ENCODE measurements at regions not wholly inside any gene's neighbourhood (a gene's known extent, or its start where the extent isn't known, plus 50 kb on each side); places are given as distances from the start of the nearest gene placed in this dataset.

- no peak for DNase-seq (ENCODE audit: low spot score)
Measured at GRCh38 chr14:101230161-101230850, 326.8 kb upstream of the RTL1 start.

DNA sequence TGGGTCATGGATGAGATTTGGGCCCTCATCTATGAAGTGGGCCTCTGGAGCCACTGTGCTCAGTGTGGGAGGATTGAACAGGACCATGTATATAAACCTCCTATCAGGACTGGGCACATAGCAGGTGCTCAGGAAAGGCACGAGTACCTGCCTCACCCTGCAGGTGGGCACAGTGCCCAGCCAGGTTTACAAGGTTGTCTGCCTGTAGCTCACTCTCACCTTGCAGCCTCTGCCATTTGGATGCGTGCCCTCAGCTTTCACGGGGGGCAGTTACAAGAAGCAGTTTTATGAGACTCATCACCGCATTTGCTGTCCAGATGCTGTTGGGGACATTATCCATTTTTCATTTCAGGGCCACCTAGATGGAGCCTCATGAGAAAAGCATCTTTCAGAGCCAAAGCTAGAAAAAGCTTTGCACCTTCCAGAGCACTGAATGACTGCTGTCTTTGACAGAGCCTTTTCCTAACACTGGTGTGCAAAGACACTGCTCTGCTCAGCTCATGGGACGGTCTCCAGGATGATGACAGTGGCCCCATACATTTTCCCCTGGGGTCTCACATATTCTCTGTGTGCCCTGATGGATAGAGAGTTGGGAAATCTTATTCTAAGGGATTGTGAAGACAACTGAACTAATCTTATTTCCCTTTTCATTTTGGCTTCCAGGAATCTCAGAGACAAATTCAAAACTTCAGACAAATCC is 327.5 kb upstream of the RTL1 start:
- no peak for DNase-seq (ENCODE audit: low spot score)

DNA sequence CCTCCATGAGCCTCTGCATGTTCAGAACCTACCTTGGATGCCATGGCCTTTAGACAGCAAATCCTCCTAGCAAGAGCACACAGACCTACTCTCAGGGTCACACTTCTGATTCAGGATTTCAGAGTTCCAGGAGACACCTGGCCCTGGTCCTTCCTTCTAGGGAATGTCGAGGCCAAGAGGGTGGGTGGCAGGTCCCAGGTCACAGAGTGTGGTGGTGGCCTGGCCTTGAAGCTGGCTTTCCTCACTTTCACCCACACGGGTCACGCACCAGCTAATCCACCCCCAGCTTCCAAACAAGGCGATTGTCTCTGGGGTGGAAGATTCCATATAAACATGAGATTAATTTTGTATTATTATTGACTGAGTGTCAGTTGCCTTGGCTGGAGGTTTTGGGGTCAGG is 328.3 kb upstream of the RTL1 start:
- DNase-seq (ENCODE audit: low spot score): no peak

DNA sequence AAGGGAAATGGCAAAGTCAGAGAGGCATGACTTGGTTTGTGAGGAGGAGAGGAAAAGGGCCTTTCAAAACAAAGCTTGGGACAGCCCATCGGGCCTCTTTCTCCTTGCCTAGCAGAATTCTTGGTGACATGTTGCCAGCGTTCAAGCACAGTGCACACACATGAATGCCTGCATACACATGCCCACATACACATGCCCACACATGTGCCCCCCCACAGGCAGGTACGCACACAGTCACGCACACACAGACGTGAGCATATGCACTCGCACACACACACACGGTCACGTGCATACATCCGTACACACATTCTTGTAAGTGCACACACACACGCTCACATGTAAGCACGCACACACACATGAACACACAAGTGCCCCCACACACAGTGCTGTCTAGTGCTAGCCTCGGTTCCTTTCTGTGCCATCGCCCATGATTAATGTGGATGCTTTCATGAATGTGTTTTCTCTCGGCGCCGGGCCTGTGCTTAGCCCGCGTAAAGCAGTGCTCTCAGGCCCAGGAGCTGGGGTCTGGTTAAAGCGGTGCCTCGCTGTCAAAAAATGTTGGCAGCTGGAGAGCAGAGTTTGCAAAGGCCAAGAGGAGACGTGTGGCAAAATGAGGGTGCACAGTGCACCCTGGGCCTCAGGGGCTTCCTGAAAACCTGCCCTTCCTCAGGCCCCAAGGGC is 328.8 kb upstream of the DIO3 start:
- no peak for DNase-seq (ENCODE audit: low spot score)

DNA sequence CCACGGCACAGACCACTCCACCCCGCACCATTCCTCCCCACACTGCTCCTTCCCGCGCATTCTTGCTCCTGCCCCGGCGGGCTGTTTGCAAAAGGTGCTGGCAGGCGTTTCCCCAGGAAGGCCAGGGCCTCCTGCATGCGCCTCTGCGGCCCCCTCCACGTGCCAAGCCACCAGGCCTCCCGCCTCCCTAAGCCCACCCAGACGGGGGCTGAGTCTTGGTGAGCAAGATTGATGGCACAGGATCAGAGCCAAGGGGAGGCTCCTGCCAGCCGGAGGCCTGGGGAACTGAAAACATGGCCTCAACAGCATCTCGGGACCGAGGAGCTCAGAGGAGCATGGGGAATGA is 328.3 kb upstream of the DIO3 start:
- no peak for DNase-seq (ENCODE audit: low spot score)

- no peak for DNase-seq (ENCODE audit: low spot score)
Measured at GRCh38 chr14:101233391-101233790, 327.9 kb upstream of the DIO3 start.

GRCh38 chr14:101233808-101234207 is 327.5 kb upstream of the DIO3 start:
- DNase-seq (ENCODE audit: low spot score): no peak

- no peak for DNase-seq (ENCODE audit: low spot score)
Measured at GRCh38 chr14:101234244-101234937, 326.9 kb upstream of the DIO3 start.

- DNase-seq (ENCODE audit: low spot score): no peak
Measured at GRCh38 chr14:101234999-101235334, 326.3 kb upstream of the DIO3 start.

DNA sequence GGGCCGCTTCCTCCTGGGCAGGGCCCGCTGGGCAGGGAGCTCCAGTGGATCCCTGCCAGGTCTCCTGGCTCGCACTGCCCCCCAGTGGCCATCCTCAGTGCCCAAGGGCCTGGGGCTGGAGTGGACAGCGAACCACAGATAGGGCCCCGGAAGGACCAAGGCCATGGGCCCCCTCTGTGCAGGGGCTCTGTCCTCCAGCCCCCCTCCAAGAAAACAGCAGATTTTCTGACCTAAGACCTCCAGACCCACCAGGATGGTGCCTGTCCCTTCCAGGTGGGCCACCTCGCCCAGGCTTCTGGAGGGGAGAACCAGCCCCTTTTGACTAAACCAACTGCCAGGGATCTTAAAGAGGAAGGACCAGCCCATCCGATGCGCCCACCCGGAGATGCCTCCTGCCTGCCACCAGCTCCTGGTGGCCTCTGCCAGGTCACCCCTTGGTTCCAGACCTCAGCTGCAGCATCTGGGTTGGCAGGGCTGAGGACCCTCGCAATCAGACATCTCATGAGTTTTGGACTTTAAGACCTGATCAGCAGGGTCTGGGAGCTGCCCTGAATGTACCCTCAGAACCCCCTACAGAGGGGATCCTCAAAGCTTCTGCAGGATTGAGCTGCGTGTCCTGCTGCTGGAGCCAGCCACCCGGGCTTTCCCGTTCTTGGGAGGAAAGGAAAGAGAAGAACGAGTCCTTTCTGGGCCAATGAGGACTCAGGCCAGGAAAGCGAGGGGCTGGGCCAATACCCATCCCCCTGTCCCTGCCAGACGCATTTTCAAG is 325.8 kb upstream of the DIO3 start:
- DNase-seq (ENCODE audit: low spot score): no peak

GRCh38 chr14:101236496-101237251 is 324.6 kb upstream of the DIO3 start:
- DNase-seq (ENCODE audit: low spot score): no peak

DNA sequence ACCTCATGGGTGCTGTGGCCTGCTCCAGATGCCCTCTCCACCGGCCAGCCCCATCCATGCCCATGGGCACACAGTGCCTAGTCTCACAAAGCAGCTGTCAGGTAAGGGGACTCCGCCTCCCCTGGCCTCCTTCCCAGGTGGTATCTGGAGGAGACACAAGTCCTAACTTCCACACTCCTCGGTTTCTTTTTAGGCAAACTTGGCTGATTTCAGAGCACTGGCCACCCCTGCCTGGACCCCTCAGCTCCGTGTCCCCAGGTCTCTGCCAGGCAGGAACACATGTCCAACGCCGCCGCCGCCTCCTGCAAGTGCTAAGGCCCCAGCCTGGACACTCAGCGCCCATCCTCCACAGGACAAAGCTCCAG is 324.1 kb upstream of the DIO3 start:
- no peak for DNase-seq (ENCODE audit: low spot score)

GRCh38 chr14:101239065-101239464 is 322.2 kb upstream of the DIO3 start:
- no peak for DNase-seq (ENCODE audit: low spot score)

DNA sequence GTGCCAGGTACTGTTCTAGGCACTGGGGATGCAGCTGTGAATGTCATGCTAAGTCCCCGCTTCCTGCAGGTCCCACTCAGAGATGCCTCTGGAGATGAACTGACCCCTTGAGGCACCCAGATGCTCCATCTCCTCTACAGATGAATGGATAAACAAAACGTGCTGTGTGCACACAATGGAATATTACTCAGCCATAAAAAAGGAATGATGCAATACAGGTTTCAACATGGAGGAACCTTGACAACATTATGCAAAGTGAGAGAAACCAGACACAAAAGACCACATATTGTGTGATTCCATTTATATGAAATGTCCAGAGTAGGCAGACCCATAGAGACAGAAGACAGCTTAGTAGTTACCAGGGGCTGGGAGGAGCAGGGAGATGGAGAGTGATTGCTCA is 320.1 kb upstream of the DIO3 start:
- DNase-seq (ENCODE audit: low spot score): no peak

GRCh38 chr14:101241807-101242278 is 319.5 kb upstream of the DIO3 start:
- no peak for DNase-seq (ENCODE audit: low spot score)

GRCh38 chr14:101242442-101243385 is 318.6 kb upstream of the DIO3 start:
- no peak for DNase-seq (ENCODE audit: low spot score)

- no peak for DNase-seq (ENCODE audit: low spot score)
Measured at GRCh38 chr14:101243587-101244338, 317.5 kb upstream of the DIO3 start.

GRCh38 chr14:101246894-101247841 is 314.1 kb upstream of the DIO3 start:
- DNase-seq (ENCODE audit: low spot score): no peak

Measured in hematopoietic multipotent progenitor cell treated with erythropoietin and hydrocortisone succinate and interleukin-3 and kit ligand, for 17 days (in vitro differentiated cells).